GM23248 (cell line): ENCODE measurements at regions not wholly inside any gene's neighbourhood (a gene's known extent, or its start where the extent isn't known, plus 50 kb on each side); places are given as distances from the start of the nearest gene placed in this dataset.

Source experiments
- DNase-seq: peaks from one replicate; pipeline ENCODE4 v3.0.0-alpha.2; 2015
- H2AFZ ChIP-seq: fragments of 200-600 bp; sonication (generic); 2 replicates; pipeline ENCODE4 v1.6.1; 2016; ENCODE audit warnings: antibody characterized with exemption
- H3F3A ChIP-seq: fragments of 200-600 bp; sonication (generic); 2 replicates; pipeline ENCODE4 v1.6.1; 2016; ENCODE audit warnings: mild to moderate bottlenecking, antibody characterized with exemption, mixed run types; ENCODE audit not compliant: insufficient read depth
- H3K27ac ChIP-seq: fragments of 200-600 bp; sonication (generic); 2 replicates; pipeline ENCODE4 v1.5.1; 2016; ENCODE audit warnings: mild to moderate bottlenecking
- H3K27me3 ChIP-seq: fragments of 200-600 bp; sonication (generic); replicated peaks from 2 replicates; pipeline ENCODE4 v1.6.1; 2016; ENCODE audit warnings: mild to moderate bottlenecking; ENCODE audit not compliant: insufficient read depth
- H3K36me3 ChIP-seq: fragments of 200-600 bp; sonication (generic); 2 replicates; pipeline ENCODE4 v1.6.1; 2016; ENCODE audit warnings: low read depth, mild to moderate bottlenecking
- H3K4me1 ChIP-seq: fragments of 200-600 bp; sonication (generic); 2 replicates; pipeline ENCODE4 v1.6.1; 2016; ENCODE audit warnings: mild to moderate bottlenecking; ENCODE audit not compliant: insufficient read depth
- H3K4me2 ChIP-seq: fragments of 200-600 bp; sonication (generic); one replicate; pipeline ENCODE4 v1.6.1; 2016; ENCODE audit warnings: mild to moderate bottlenecking; ENCODE audit not compliant: unreplicated experiment
- H3K4me3 ChIP-seq: fragments of 200-600 bp; sonication (generic); 2 replicates; pipeline ENCODE4 v1.5.1; 2016; ENCODE audit warnings: mild to moderate bottlenecking
- H3K79me2 ChIP-seq: fragments of 200-600 bp; sonication (generic); 2 replicates; pipeline ENCODE4 v1.6.1; 2016; ENCODE audit warnings: mild to moderate bottlenecking; ENCODE audit not compliant: insufficient read depth
- H3K9ac ChIP-seq: fragments of 200-600 bp; sonication (generic); 2 replicates; pipeline ENCODE4 v1.6.1; 2016; ENCODE audit warnings: mild to moderate bottlenecking
- H3K9me2 ChIP-seq: fragments of 200-600 bp; sonication (generic); 2 replicates; pipeline ENCODE4 v1.6.1; 2016; ENCODE audit warnings: mixed run types, mild to moderate bottlenecking, moderate library complexity; ENCODE audit not compliant: insufficient read depth
- H3K9me3 ChIP-seq: fragments of 200-600 bp; sonication (generic); one replicate; pipeline ENCODE4 v1.6.1; 2017; ENCODE audit warnings: low read depth
- H4K20me1 ChIP-seq: fragments of 200-600 bp; sonication (generic); 2 replicates; pipeline ENCODE4 v1.6.0; 2016; ENCODE audit not compliant: insufficient read depth
- EZH2 ChIP-seq: fragments of 200-600 bp; sonication (generic); IDR thresholded peaks from 2 replicates; pipeline ENCODE4 v1.6.1; 2018; ENCODE audit warnings: antibody characterized with exemption, mild to moderate bottlenecking; ENCODE audit not compliant: insufficient read depth, poor library complexity, severe bottlenecking
- EZH2phosphoT487 ChIP-seq: fragments of 200-600 bp; sonication (generic); IDR thresholded peaks from 2 replicates; pipeline ENCODE4 v1.6.1; 2018; ENCODE audit warnings: antibody characterized with exemption, moderate library complexity, mild to moderate bottlenecking, low read depth; ENCODE audit not compliant: insufficient read depth
- WGBS, 2 experiments: methylation state at CpG; one replicate each; pipeline ENCODE4 v1.1.6; 2015 to 2017; ENCODE audit warnings: low lambda C conversion rate in 2 of 2, low coverage in 1 of 2; ENCODE audit errors: missing lambda C conversion rate in 2 of 2; 5-methylcytosine and 5-hydroxymethylcytosine counted together
- in situ Hi-C: fragments of 300-500 bp; cut with MboI; formaldehyde crosslinking; loops from 2 replicates; pipeline ENCODE4 v1.15.0; 2020

DNA sequence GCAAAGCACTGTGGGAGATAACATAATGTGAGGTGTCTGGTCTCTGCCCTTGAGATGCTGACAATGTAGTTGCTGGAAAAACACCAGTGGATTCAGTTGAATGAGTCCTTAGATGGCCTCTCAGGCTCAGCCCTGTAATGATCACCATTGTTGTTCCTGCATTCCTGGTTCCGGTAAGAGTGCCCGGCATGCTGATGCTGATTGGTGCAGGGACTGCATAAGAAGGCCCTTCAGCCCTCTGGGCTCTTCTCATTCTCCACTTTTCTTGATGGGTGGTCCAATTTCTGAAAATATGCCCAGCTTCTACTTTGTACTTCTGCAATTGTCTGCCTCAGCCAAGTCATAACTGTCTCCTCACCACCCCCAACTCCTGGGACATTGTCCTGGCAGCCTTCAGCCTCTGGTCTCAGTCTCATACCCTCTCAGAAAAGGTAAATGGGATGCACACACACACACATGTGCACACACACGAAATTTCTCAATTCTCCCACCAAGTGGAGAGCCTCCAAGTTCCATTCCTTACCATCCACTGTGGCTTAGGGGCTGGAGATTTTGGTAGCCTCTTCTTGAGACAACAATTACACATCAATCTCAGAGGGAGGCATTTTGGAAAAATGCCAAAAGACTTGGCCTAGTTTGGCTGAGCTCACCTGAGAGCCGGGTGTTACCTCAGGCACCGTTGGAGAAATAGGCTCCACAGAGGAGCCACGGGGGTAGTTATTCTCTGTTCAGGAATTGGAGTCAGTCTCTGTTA, 314.9 kb downstream of the RPS24 start:
- Histone ChIP-seq H4K20me1 (no peaks in the 10 kb centered on the region), H3K9me3 (no peaks in the 10 kb centered on the region), H3K36me3 (no peaks in the 10 kb centered on the region), H3F3A (no peaks in the 10 kb centered on the region), H3K79me2 (no peaks in the 10 kb centered on the region), H3K9me2 (peaks cover 5% of the 10 kb centered on the region; the same call in 1 of the 2 replicates), H3K27me3 (no peaks in the 10 kb centered on the region), H3K4me2 (no peak overlapping the region), H3K9ac (no peak overlapping the region), H3K4me1 (no peaks in the 10 kb centered on the region), H3K27ac (no peak overlapping the region), H3K4me3 (no peak overlapping the region), H2AFZ (no peak overlapping the region)
- no peak for TF ChIP-seq EZH2
- TF ChIP-seq EZH2phosphoT487, result no peak
- no peak for DNase-seq
- in situ Hi-C loops, result no loop called here
- WGBS, 2 experiments, result 82 to 84% methylated on average over 6 of the region's 6 CpGs

DNA sequence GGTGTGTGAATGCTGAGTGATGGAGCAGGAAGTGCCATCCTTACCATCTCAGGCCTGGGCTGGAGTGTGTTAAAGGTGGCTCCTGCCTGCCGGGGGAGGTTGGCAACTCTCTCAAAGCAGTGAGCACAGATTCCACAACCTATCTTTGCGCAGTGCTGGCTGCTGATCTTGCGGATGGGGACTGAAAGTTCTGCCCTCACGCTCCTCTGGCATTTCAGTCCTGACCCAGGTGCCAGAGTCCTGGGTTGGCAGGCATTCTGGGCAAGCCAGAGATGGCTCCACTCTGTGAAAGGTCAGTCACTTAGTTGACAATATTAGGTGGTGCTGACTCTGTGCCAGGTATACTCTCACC, 315.5 kb downstream of the RPS24 start:
- no peaks in the 10 kb centered on the region for H3F3A ChIP-seq
- H3K27ac ChIP-seq, result no peak overlapping the region
- WGBS, 2 experiments, result 86 to 96% methylated on average over 4 of the region's 4 CpGs
- TF ChIP-seq EZH2phosphoT487 (no peak), EZH2 (no peak)
- in situ Hi-C loops, result no loop called here
- no peaks in the 10 kb centered on the region for H3K9me3 ChIP-seq
- H3K4me2 ChIP-seq, result no peak overlapping the region
- H2AFZ ChIP-seq, result no peak overlapping the region
- H3K4me1 ChIP-seq, result no peaks in the 10 kb centered on the region
- H3K9me2 ChIP-seq, result peaks cover 5% of the 10 kb centered on the region; the same call in 1 of the 2 replicates
- no peaks in the 10 kb centered on the region for H3K27me3 ChIP-seq
- no peaks in the 10 kb centered on the region for H3K79me2 ChIP-seq
- H3K9ac ChIP-seq, result no peak overlapping the region
- no peak overlapping the region for H3K4me3 ChIP-seq
- DNase-seq, result no peak
- no peaks in the 10 kb centered on the region for H4K20me1 ChIP-seq
- H3K36me3 ChIP-seq, result no peaks in the 10 kb centered on the region

DNA sequence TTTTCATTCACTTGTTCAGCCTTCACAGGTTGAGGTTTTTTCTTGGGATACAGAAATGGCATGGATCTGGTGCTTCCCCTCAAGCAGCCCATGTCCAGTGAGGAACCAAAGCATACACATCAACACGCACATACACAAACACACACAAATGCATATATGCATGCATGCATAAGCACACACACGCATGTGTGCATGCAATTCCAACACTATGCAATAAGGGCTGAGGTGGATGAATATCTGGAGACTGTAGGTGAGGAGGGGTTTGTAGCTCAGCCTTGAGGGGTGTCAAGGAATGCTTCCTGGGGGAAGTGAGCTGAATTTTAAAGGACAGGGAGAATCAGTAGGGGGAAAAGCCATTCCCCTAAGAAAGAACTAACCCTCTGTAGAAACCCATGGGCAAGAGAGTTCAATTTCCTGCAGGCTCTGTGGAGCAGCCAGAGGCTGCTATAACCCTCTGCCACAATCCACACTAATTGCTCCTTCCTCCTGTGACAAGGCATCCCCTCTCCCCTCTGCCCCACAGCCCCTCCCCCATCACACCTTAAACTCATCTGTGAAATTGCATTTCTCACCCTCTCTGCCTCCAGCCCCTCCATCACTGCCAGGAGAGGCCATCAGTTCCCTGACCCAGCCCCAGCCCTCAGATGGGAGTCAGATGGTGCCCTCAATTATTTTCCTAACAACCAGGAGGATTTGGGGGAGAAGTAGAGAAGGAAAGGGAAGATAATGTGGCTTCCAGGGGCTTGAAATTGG, 316.4 kb downstream of the RPS24 start:
- DNase-seq, result no peak
- Histone ChIP-seq H3K4me1 (no peaks in the 10 kb centered on the region), H2AFZ (no peak overlapping the region), H3K4me2 (no peak overlapping the region), H3K9me2 (no peaks in the 10 kb centered on the region; the same call in 1 of the 2 replicates), H3K79me2 (no peaks in the 10 kb centered on the region), H3K27me3 (no peaks in the 10 kb centered on the region), H3K36me3 (no peaks in the 10 kb centered on the region), H3K27ac (no peak overlapping the region), H3K9ac (no peak overlapping the region), H4K20me1 (no peaks in the 10 kb centered on the region), H3K4me3 (no peak overlapping the region), H3F3A (no peaks in the 10 kb centered on the region), H3K9me3 (no peaks in the 10 kb centered on the region)
- in situ Hi-C loops, result no loop called here
- TF ChIP-seq EZH2phosphoT487, result no peak
- TF ChIP-seq EZH2, result no peak
- WGBS, 2 experiments, result 93% methylated on average over 2 of the region's 2 CpGs

DNA sequence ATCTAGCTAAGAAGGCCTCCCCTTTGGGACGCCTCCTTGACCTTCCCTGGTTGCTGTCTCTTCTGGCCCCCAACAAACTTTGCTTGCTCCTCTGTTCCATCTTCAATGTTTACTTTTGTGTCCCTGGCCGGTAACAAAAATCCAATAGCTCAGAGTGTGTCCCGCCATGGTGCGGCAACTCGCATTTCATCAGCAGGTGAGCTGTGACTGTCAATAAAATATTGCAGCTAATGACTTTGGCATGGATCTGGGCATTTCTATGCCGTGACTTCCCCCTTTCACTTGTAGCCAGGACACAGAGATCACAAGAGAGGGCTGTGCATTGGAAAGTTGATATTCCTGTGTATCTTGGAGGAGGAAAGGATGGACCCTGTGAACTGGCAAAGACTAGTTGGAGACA, 317.6 kb downstream of the RPS24 start:
- Histone ChIP-seq H3K4me2 (no peak overlapping the region), H3K79me2 (no peaks in the 10 kb centered on the region), H3K27me3 (no peaks in the 10 kb centered on the region), H3K4me1 (no peaks in the 10 kb centered on the region), H3K27ac (no peak overlapping the region), H2AFZ (no peak overlapping the region), H3F3A (no peaks in the 10 kb centered on the region), H3K4me3 (no peak overlapping the region), H4K20me1 (no peaks in the 10 kb centered on the region), H3K9me2 (no peaks in the 10 kb centered on the region; the same call in 1 of the 2 replicates), H3K36me3 (no peaks in the 10 kb centered on the region), H3K9ac (no peak overlapping the region), H3K9me3 (no peaks in the 10 kb centered on the region)
- WGBS, 2 experiments, result 87 to 88% methylated on average over 6 of the region's 6 CpGs
- TF ChIP-seq EZH2 (no peak), EZH2phosphoT487 (no peak)
- in situ Hi-C loops, result no loop called here
- DNase-seq, result no peak
